ENCODE measurements at regions not wholly inside any gene's neighbourhood (a gene's known extent, or its start where the extent isn't known, plus 50 kb on each side); places are given as distances from the start of the nearest gene placed in this dataset.

- TF ChIP-seq CTCF (IDR thresholded peaks at IDR 0.05) = no peak
- TF ChIP-seq POLR2A (IDR thresholded peaks at IDR 0.05) = no peak
Measured at GRCh38 chr21:26267389-26267788, 96.8 kb upstream of the APP start.
